SJCRH30 (cell line): ENCODE measurements at regions not wholly inside any gene's neighbourhood (a gene's known extent, or its start where the extent isn't known, plus 50 kb on each side); places are given as distances from the start of the nearest gene placed in this dataset.

ENCODE experiments used
- DNase-seq, 2 experiments: peaks; one replicate each; pipeline ENCODE4 v3.0.0-alpha.2; 2015 to 2020
- H3K27ac ChIP-seq: fragments of 250-450 bp; sonication (Bioruptor Pico); 2 replicates; pipeline ENCODE4 v1.5.1; 2020; ENCODE audit warnings: mild to moderate bottlenecking, moderate library complexity
- H3K27me3 ChIP-seq: fragments of 250-450 bp; sonication (Bioruptor Pico); 2 replicates; pipeline ENCODE4 v1.5.1; 2020; ENCODE audit warnings: mild to moderate bottlenecking, moderate library complexity
- H3K36me3 ChIP-seq: fragments of 250-450 bp; sonication (Bioruptor Pico); 2 replicates; pipeline ENCODE4 v1.5.1; 2020; ENCODE audit warnings: mild to moderate bottlenecking, moderate library complexity
- H3K4me1 ChIP-seq: fragments of 250-450 bp; sonication (Bioruptor Pico); 2 replicates; pipeline ENCODE4 v1.5.1; 2020; ENCODE audit warnings: mild to moderate bottlenecking, moderate library complexity
- H3K4me3 ChIP-seq: fragments of 250-450 bp; sonication (Bioruptor Pico); 2 replicates; pipeline ENCODE4 v1.5.1; 2020; ENCODE audit warnings: mild to moderate bottlenecking, moderate library complexity
- H3K9me3 ChIP-seq: fragments of 250-450 bp; sonication (Bioruptor Pico); replicated peaks from 2 replicates; pipeline ENCODE4 v1.5.1; 2020; ENCODE audit warnings: mild to moderate bottlenecking, moderate library complexity

- H3K27me3 ChIP-seq, result no peaks in the 10 kb centered on the region
- H3K36me3 ChIP-seq, result no peaks in the 10 kb centered on the region
- no peaks in the 10 kb centered on the region for H3K9me3 ChIP-seq
- H3K4me1 ChIP-seq, result no peaks in the 10 kb centered on the region
- peak; percentile 33 to 37 for DNase-seq
- no peak overlapping the region for H3K27ac ChIP-seq
- no peak overlapping the region for H3K4me3 ChIP-seq
These were observed 1088.9 kb upstream of the PIK3C3 start for GRCh38 chr18:40866013-40866645.

- H3K4me1 ChIP-seq, result no peaks in the 10 kb centered on the region
- no peaks in the 10 kb centered on the region for H3K27me3 ChIP-seq
- no peak overlapping the region for H3K4me3 ChIP-seq
- no peak overlapping the region for H3K27ac ChIP-seq
- no peak for DNase-seq
- no peaks in the 10 kb centered on the region for H3K9me3 ChIP-seq
- H3K36me3 ChIP-seq, result no peaks in the 10 kb centered on the region
These were observed 1090.2 kb upstream of the PIK3C3 start for GRCh38 chr18:40864846-40865245.

- Histone ChIP-seq H3K27ac (no peak overlapping the region), H3K4me3 (no peak overlapping the region), H3K27me3 (no peaks in the 10 kb centered on the region), H3K36me3 (no peaks in the 10 kb centered on the region), H3K4me1 (no peaks in the 10 kb centered on the region), H3K9me3 (no peaks in the 10 kb centered on the region)
- DNase-seq, result no peak
These were observed 1091.2 kb upstream of the PIK3C3 start for GRCh38 chr18:40863801-40864200.

- Histone ChIP-seq H3K27me3 (no peaks in the 10 kb centered on the region), H3K4me3 (no peak overlapping the region), H3K4me1 (no peaks in the 10 kb centered on the region), H3K36me3 (no peaks in the 10 kb centered on the region), H3K27ac (no peak overlapping the region), H3K9me3 (no peaks in the 10 kb centered on the region)
- no peak for DNase-seq
These were observed 1094.8 kb upstream of the PIK3C3 start for GRCh38 chr18:40860189-40860588.

GRCh38 chr18:40855661-40856060 lies 1099.4 kb upstream of the PIK3C3 start:
- Histone ChIP-seq H3K36me3 (no peaks in the 10 kb centered on the region), H3K27ac (no peak overlapping the region), H3K4me3 (no peak overlapping the region), H3K9me3 (no peaks in the 10 kb centered on the region), H3K27me3 (no peaks in the 10 kb centered on the region), H3K4me1 (no peaks in the 10 kb centered on the region)
- no peak for DNase-seq

GRCh38 chr18:40852406-40852805 lies 1102.6 kb upstream of the PIK3C3 start:
- Histone ChIP-seq H3K36me3 (no peaks in the 10 kb centered on the region), H3K4me1 (no peaks in the 10 kb centered on the region), H3K27ac (no peak overlapping the region), H3K9me3 (no peaks in the 10 kb centered on the region), H3K4me3 (no peak overlapping the region), H3K27me3 (no peaks in the 10 kb centered on the region)
- DNase-seq, result no peak

GRCh38 chr18:40851014-40851429 lies 1104.0 kb upstream of the PIK3C3 start:
- Histone ChIP-seq H3K36me3 (no peaks in the 10 kb centered on the region), H3K27me3 (no peaks in the 10 kb centered on the region), H3K9me3 (no peaks in the 10 kb centered on the region), H3K27ac (no peak overlapping the region), H3K4me1 (no peaks in the 10 kb centered on the region), H3K4me3 (no peak overlapping the region)
- DNase-seq, result peak in 1 of 2 experiments; percentile 7

- Histone ChIP-seq H3K27ac (no peak overlapping the region), H3K4me3 (no peak overlapping the region), H3K9me3 (no peaks in the 10 kb centered on the region), H3K36me3 (no peaks in the 10 kb centered on the region), H3K27me3 (no peaks in the 10 kb centered on the region), H3K4me1 (no peaks in the 10 kb centered on the region)
- DNase-seq, result no peak
These were observed 1105.1 kb upstream of the PIK3C3 start for GRCh38 chr18:40849886-40850285.

GRCh38 chr18:40841467-40841866 lies 1113.6 kb upstream of the PIK3C3 start:
- no peak for DNase-seq
- Histone ChIP-seq H3K4me1 (0 out of 2 replicates have a peak, but pooled peaks cover 8% of the 10 kb centered on the region), H3K27me3 (no peaks in the 10 kb centered on the region), H3K36me3 (no peaks in the 10 kb centered on the region), H3K9me3 (no peaks in the 10 kb centered on the region), H3K4me3 (no peak overlapping the region), H3K27ac (no peak overlapping the region)

- Histone ChIP-seq H3K27ac (no peak overlapping the region), H3K9me3 (no peaks in the 10 kb centered on the region), H3K4me3 (no peak overlapping the region), H3K27me3 (no peaks in the 10 kb centered on the region), H3K36me3 (no peaks in the 10 kb centered on the region), H3K4me1 (0 out of 2 replicates have a peak, but pooled peaks cover 8% of the 10 kb centered on the region)
- DNase-seq, result no peak
These were observed 1114.0 kb upstream of the PIK3C3 start for GRCh38 chr18:40841063-40841462.

GRCh38 chr18:40832362-40832761 lies 1122.7 kb upstream of the PIK3C3 start:
- H3K36me3 ChIP-seq, result no peaks in the 10 kb centered on the region
- no peak overlapping the region for H3K4me3 ChIP-seq
- no peaks in the 10 kb centered on the region for H3K9me3 ChIP-seq
- no peaks in the 10 kb centered on the region for H3K27me3 ChIP-seq
- H3K4me1 ChIP-seq, result no peaks in the 10 kb centered on the region
- no peak for DNase-seq
- H3K27ac ChIP-seq, result no peak overlapping the region

GRCh38 chr18:40824291-40824690 lies 1130.7 kb upstream of the PIK3C3 start:
- DNase-seq, result no peak
- H3K4me1 ChIP-seq, result no peaks in the 10 kb centered on the region
- H3K9me3 ChIP-seq, result no peaks in the 10 kb centered on the region
- no peak overlapping the region for H3K4me3 ChIP-seq
- H3K27ac ChIP-seq, result no peak overlapping the region
- no peaks in the 10 kb centered on the region for H3K27me3 ChIP-seq
- no peaks in the 10 kb centered on the region for H3K36me3 ChIP-seq

GRCh38 chr18:40821596-40822243 lies 1133.3 kb upstream of the PIK3C3 start:
- DNase-seq, result peak; percentile 16 to 17

GRCh38 chr18:40812981-40813515 lies 1142.0 kb upstream of the PIK3C3 start:
- Histone ChIP-seq H3K4me1 (no peaks in the 10 kb centered on the region), H3K9me3 (no peaks in the 10 kb centered on the region), H3K27me3 (no peaks in the 10 kb centered on the region), H3K27ac (no peak overlapping the region), H3K36me3 (no peaks in the 10 kb centered on the region), H3K4me3 (no peak overlapping the region)
- DNase-seq, result no peak

More at GRCh38 chr18:40821596-40822243, 1133.3 kb upstream of the PIK3C3 start:
- no peaks in the 10 kb centered on the region for H3K4me1 ChIP-seq
- no peaks in the 10 kb centered on the region for H3K27me3 ChIP-seq
- no peak overlapping the region for H3K27ac ChIP-seq
- no peaks in the 10 kb centered on the region for H3K9me3 ChIP-seq
- H3K36me3 ChIP-seq, result no peaks in the 10 kb centered on the region
- no peak overlapping the region for H3K4me3 ChIP-seq

GRCh38 chr18:40810372-40810771 lies 1144.7 kb upstream of the PIK3C3 start:
- Histone ChIP-seq H3K27me3 (no peaks in the 10 kb centered on the region), H3K4me1 (no peaks in the 10 kb centered on the region), H3K27ac (no peak overlapping the region), H3K4me3 (no peak overlapping the region), H3K9me3 (no peaks in the 10 kb centered on the region), H3K36me3 (no peaks in the 10 kb centered on the region)
- DNase-seq, result no peak

GRCh38 chr18:40789286-40789685 lies 1165.7 kb upstream of the PIK3C3 start:
- Histone ChIP-seq H3K36me3 (no peaks in the 10 kb centered on the region), H3K27me3 (no peaks in the 10 kb centered on the region), H3K9me3 (no peaks in the 10 kb centered on the region), H3K4me3 (no peak overlapping the region), H3K4me1 (no peaks in the 10 kb centered on the region), H3K27ac (no peak overlapping the region)
- DNase-seq, result no peak
